ENCODE measurements at regions not wholly inside any gene's neighbourhood (a gene's known extent, or its start where the extent isn't known, plus 50 kb on each side); places are given as distances from the start of the nearest gene placed in this dataset.

DNA sequence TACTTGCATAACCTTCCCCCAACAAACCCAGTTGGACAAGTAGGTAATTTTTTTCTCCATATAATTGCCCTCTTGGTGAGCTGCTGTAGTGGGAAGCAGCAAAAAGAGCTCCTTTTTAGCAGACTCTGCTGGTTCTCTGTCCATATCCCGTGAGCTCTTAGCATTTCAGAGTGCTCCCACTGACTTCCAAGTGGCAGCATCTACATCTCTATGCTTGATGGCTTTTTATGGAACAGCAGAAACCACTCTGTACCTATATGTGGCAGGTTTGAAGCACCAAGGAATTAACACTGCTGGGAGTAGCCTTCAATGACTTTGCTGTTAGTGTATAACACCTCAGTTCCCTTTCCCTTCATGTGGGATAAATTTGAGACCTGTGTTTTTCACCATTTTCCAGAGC is 168.4 kb upstream of the NHS start:
- no peak for DNase-seq (ENCODE audit: low spot score)

GRCh38 chrX:17214962-17215361 is 160.0 kb upstream of the NHS start:
- DNase-seq (ENCODE audit: low spot score): no peak

DNA sequence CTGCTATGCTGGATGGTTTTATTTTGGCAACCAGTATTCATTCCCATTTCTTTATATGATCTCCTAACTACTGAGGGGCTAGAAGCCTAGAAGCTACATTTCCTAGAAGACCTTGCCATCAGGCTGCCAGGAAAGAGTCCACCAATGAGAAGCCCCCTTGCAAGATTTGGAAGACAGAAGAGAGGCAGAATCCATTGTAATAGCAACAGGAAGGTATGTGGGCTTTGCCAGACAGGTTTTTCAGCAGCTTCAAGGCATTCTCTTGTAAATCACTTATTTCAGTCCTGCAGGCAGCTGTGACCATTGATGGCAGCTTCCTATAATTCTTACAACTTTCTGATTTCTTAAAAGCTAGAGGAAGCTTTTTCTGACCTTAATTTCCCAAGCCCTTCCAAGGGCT is 148.3 kb upstream of the NHS start:
- DNase-seq (ENCODE audit: low spot score): no peak

DNA sequence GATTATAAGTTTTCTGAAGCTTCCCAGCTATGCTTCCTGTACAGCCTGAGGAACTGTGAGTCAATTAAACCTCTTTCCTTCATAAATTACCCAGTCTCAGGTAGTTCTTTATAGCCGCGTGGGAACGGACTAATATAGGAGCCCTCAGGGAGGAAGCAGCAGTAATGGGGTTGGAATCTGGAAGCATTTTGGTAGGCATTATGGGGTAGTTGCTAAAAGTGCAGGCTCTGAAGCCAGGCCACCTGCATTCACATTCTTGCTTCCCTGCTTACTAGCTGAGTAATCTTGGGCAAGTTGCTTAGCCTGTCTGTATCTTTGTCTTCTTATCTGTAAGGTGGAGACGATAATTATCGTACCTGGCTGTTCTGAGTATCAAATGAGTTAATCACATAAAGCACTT is 137.9 kb upstream of the NHS start:
- no peak for DNase-seq (ENCODE audit: low spot score)

- DNase-seq (ENCODE audit: low spot score): peak; percentile 17
Measured at GRCh38 chrX:17242470-17242869, 132.5 kb upstream of the NHS start.

DNA sequence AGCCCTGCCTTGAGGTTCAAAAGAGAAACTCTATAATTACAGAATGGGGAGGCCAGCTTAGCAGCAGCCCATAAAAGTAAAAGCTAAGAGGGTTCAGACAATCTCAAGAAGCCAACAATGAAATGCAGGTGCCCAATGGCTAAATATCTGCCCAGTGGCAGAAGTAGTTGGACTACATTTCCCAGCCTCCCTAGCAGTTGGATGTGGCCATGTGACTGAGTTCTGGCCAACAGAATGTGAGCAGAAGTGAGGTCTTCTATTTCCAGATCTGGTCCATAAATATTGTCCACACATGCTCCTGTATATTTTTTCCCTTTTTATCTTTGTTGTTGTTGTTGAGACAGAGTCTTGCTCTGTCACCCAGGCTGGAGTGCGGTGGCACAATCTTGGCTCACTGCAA is 127.9 kb upstream of the NHS start:
- no peak for DNase-seq (ENCODE audit: low spot score)

DNA sequence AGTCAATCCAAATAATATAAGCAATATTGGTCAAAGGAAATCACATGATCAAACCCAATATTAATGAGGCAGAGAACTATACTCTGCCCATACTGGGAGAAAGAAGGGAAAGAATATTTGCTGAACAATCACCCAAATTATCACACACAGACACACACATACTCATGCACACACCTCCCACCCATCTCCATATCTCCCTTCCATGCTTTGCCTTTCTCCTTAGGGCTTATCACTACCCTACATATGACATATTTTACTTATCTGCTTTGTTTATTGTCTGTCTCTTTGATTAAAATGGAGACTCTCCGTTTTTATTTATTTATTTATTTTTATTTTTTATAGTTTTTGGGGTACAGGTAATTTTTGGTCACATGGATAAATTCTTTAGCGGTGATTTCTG is 112.9 kb upstream of the NHS start:
- DNase-seq (ENCODE audit: low spot score): no peak

DNA sequence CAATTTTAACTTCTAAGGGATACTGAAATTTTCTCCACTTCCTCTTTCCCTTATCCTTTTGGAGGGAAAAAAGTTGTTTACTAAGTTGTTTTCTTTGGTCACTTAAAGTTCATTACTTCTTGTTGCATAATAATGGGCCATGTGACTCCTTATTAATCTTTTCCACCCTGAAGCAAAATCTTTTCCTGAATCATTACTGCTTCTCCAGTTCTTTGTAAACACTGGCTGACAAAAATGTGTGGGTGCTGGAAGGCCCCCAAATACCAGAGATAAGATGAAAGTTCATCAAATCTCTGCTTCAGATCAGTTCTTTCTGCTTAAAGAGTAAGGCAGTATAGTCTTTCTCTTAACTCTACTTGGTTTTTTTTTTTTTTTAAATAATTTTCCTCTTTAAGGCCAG is 108.9 kb upstream of the NHS start:
- DNase-seq (ENCODE audit: low spot score): no peak

DNA sequence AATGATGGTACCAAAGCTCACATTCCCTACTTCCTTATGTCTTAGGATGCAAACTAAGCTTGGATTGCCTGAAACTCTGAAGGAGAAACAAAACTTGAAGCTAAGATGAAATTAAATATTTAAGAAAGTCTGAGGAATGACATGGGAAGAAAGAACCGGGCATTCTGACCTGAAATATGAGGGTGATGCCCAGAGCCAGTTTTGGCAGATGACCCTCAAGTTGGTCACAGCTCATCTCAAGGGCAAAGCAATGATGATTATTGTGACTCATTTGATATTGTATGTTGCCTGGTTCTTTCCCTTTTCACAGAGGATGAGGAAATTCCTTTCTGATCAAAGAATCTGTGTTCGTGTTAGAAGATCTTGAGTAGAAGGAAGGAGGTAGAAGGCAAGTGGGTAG is 96.0 kb upstream of the NHS start:
- no peak for DNase-seq (ENCODE audit: low spot score)

- DNase-seq (ENCODE audit: low spot score): no peak
Measured at GRCh38 chrX:17285983-17286382, 89.0 kb upstream of the NHS start.

- DNase-seq (ENCODE audit: low spot score): no peak
Measured at GRCh38 chrX:17291171-17291900, 83.7 kb upstream of the NHS start.

GRCh38 chrX:17292111-17292527 is 82.9 kb upstream of the NHS start:
- no peak for DNase-seq (ENCODE audit: low spot score)

DNA sequence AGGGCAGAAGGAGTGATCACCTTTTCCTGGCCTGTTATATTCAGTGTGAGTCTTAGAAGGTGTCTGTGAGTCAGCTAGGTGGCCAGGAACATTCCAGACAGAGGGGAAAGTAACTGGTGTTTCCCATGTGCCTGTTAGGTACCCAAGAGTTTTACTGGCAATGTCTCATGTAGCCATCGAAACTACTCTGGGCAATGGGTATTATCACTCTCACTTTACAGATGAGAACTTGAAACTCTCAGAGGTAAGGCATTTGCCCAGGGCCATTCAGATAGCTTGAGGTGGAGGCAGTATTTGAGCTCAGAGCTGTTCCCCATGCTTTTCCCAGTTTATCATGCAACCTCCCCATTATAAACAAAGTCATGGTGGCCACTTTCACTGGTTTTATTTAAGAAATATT is 80.4 kb upstream of the NHS start:
- DNase-seq (ENCODE audit: low spot score): no peak

- no peak for DNase-seq (ENCODE audit: low spot score)
Measured at GRCh38 chrX:17295791-17296190, 79.2 kb upstream of the NHS start.

DNA sequence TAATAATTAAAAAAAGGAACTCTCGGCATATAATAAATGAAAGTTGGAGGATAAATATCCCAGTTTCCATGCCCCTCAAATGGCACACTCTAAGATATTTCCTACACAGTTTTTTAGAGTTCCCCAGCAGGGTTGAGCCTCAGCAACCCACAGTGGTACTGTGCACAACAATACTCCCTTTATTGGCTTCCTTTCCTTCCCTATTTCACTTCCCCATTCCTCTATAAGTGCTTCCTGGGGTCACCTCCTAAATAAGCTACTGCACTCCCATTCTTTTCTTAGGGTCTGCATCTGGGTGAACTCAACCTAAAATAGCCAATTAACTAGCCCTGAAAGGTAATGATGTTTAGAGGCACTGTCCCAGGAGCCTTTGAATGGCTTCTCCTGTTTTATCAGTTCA is 76.4 kb upstream of the NHS start:
- no peak for DNase-seq (ENCODE audit: low spot score)

DNA sequence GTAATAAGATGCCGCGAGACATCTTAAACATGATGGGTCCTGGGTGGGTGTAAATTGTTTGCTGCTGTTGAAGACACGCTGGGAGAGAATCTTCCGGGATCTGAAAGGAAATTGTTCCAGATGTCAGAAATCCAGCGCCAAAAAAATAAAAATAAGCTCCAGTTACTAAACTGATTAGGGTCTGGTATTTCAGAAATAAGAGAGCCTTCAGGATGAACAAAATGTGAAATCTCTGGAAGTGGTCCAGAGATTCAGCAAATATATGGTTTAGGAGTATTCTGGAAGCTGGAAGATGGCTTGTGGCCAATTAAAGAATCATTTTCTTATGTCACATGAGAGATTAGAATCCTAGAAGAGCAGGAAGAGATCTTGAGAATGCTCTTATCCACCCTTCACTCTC is 75.8 kb upstream of the NHS start:
- DNase-seq (ENCODE audit: low spot score): no peak

DNA sequence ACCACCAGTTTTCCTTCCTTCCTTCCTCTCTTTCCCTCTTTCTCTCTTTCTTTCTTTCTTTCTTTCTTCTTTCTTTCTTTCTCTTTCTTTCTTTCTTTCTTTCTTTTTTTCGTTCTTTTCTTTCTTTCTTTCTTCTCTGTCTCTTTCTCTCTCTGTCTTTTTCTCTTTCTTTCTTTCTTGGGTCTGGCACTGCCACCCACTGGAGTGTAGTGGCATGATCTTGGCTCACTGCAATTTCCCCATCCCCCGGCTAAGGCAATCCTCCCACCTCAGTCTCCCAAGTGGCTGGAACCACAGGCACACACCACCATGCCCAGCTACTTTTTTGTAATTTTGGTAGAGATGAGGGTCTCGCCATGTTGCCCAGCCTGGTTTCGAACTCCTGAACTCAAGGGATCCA is 51.6 kb upstream of the NHS start:
- no peak for DNase-seq (ENCODE audit: low spot score)

Measured in HuH-7 (cell line).